ENCODE measurements at regions not wholly inside any gene's neighbourhood (a gene's known extent, or its start where the extent isn't known, plus 50 kb on each side); places are given as distances from the start of the nearest gene placed in this dataset.
"Not testable (repeated sequence)": the region's sequence is repeated elsewhere in the genome, so short reads cannot be mapped to it uniquely, and the experiment has no call there.

GRCh38 chr1:55800503-55800902 lies 585.3 kb upstream of the USP24 start:
- no peaks in the 10 kb centered on the region for H3K9me3 Mint-ChIP-seq (ENCODE audit: unreplicated experiment)
- no peak overlapping the region for H3K27ac Mint-ChIP-seq (ENCODE audit: unreplicated experiment)
- no peak for DNase-seq
- H3K36me3 Mint-ChIP-seq (ENCODE audit: unreplicated experiment), result no peaks in the 10 kb centered on the region
- H3K27me3 Mint-ChIP-seq (ENCODE audit: unreplicated experiment), result no peaks in the 10 kb centered on the region
- no peaks in the 10 kb centered on the region for H3K4me1 Mint-ChIP-seq (ENCODE audit: low read depth, unreplicated experiment)
- no peak for TF ChIP-seq CTCF (IDR thresholded peaks at IDR 0.05; ENCODE audit: partially characterized antibody, unreplicated experiment)
- H3K4me3 Mint-ChIP-seq (ENCODE audit: unreplicated experiment), result no peak overlapping the region

GRCh38 chr1:55793856-55794255 lies 578.7 kb upstream of the USP24 start:
- Mint-ChIP-seq H3K27ac (ENCODE audit: unreplicated experiment) (no peak overlapping the region), H3K4me3 (ENCODE audit: unreplicated experiment) (no peak overlapping the region), H3K9me3 (ENCODE audit: unreplicated experiment) (no peaks in the 10 kb centered on the region), H3K4me1 (ENCODE audit: low read depth, unreplicated experiment) (no peaks in the 10 kb centered on the region), H3K27me3 (ENCODE audit: unreplicated experiment) (no peaks in the 10 kb centered on the region), H3K36me3 (ENCODE audit: unreplicated experiment) (no peaks in the 10 kb centered on the region)
- TF ChIP-seq CTCF (IDR thresholded peaks at IDR 0.05; ENCODE audit: partially characterized antibody, unreplicated experiment), result no peak
- DNase-seq, result no peak

GRCh38 chr1:55792870-55793269 lies 577.7 kb upstream of the USP24 start:
- peaks cover 1% of the 10 kb centered on the region for H3K9me3 Mint-ChIP-seq (ENCODE audit: unreplicated experiment)
- no peaks in the 10 kb centered on the region for H3K27me3 Mint-ChIP-seq (ENCODE audit: unreplicated experiment)
- no peak for TF ChIP-seq CTCF (IDR thresholded peaks at IDR 0.05; ENCODE audit: partially characterized antibody, unreplicated experiment)
- no peaks in the 10 kb centered on the region for H3K4me1 Mint-ChIP-seq (ENCODE audit: low read depth, unreplicated experiment)
- H3K36me3 Mint-ChIP-seq (ENCODE audit: unreplicated experiment), result no peaks in the 10 kb centered on the region
- no peak overlapping the region for H3K4me3 Mint-ChIP-seq (ENCODE audit: unreplicated experiment)
- no peak overlapping the region for H3K27ac Mint-ChIP-seq (ENCODE audit: unreplicated experiment)
- no peak for DNase-seq

GRCh38 chr1:55789466-55789865 lies 574.3 kb upstream of the USP24 start:
- Mint-ChIP-seq H3K27ac (ENCODE audit: unreplicated experiment) (no peak overlapping the region), H3K4me3 (ENCODE audit: unreplicated experiment) (no peak overlapping the region), H3K9me3 (ENCODE audit: unreplicated experiment) (peaks cover 1% of the 10 kb centered on the region), H3K36me3 (ENCODE audit: unreplicated experiment) (no peaks in the 10 kb centered on the region), H3K4me1 (ENCODE audit: low read depth, unreplicated experiment) (no peaks in the 10 kb centered on the region), H3K27me3 (ENCODE audit: unreplicated experiment) (no peaks in the 10 kb centered on the region)
- TF ChIP-seq CTCF (IDR thresholded peaks at IDR 0.05; ENCODE audit: partially characterized antibody, unreplicated experiment), result no peak
- no peak for DNase-seq

- DNase-seq, result no peak
- no peak for TF ChIP-seq CTCF (IDR thresholded peaks at IDR 0.05; ENCODE audit: partially characterized antibody, unreplicated experiment)
- Mint-ChIP-seq H3K4me3 (ENCODE audit: unreplicated experiment) (no peak overlapping the region), H3K36me3 (ENCODE audit: unreplicated experiment) (no peaks in the 10 kb centered on the region), H3K4me1 (ENCODE audit: low read depth, unreplicated experiment) (no peaks in the 10 kb centered on the region), H3K27ac (ENCODE audit: unreplicated experiment) (no peak overlapping the region), H3K27me3 (ENCODE audit: unreplicated experiment) (no peaks in the 10 kb centered on the region), H3K9me3 (ENCODE audit: unreplicated experiment) (peaks cover 1% of the 10 kb centered on the region)
Measured at GRCh38 chr1:55786396-55786795, 571.2 kb upstream of the USP24 start.

- not testable (repeated sequence) for H3K9me3 Mint-ChIP-seq (ENCODE audit: unreplicated experiment); DNase-seq; H3K36me3 Mint-ChIP-seq (ENCODE audit: unreplicated experiment); H3K27ac Mint-ChIP-seq (ENCODE audit: unreplicated experiment); H3K27me3 Mint-ChIP-seq (ENCODE audit: unreplicated experiment); H3K4me3 Mint-ChIP-seq (ENCODE audit: unreplicated experiment); H3K4me1 Mint-ChIP-seq (ENCODE audit: low read depth, unreplicated experiment)
Measured at GRCh38 chr1:55784941-55785450, 569.8 kb upstream of the USP24 start.

All from glutamatergic neuron (in vitro differentiated cells).